ENCODE measurements at regions not wholly inside any gene's neighbourhood (a gene's known extent, or its start where the extent isn't known, plus 50 kb on each side); places are given as distances from the start of the nearest gene placed in this dataset.
"Not testable (repeated sequence)": the region's sequence is repeated elsewhere in the genome, so short reads cannot be mapped to it uniquely, and the experiment has no call there.

GRCh38 chr9:65385655-65386024 lies 100.6 kb upstream of the FOXD4L5 start:
- not testable (repeated sequence) for TF ChIP-seq CTCF (IDR thresholded peaks at IDR 0.05; ENCODE audit: low read length); EZH2 (optimal IDR thresholded peaks at IDR 0.05; ENCODE audit: low read depth, low read length); EZH2phosphoT487 (IDR thresholded peaks at IDR 0.05; ENCODE audit: low read length)

Data from MM.1S (cell line).